AG04450 (cell line): ENCODE measurements at regions not wholly inside any gene's neighbourhood (a gene's known extent, or its start where the extent isn't known, plus 50 kb on each side); places are given as distances from the start of the nearest gene placed in this dataset.

Source experiments
- CTCF ChIA-PET: fragments of 300-600, 350-600 bp; formaldehyde crosslinking; extraction: SDS; loops from one replicate; lab custom pipeline; 2022; ENCODE audit warnings: antibody characterized with exemption, inconsistent platforms; lab: Charles Lee
- POLR2A ChIA-PET: fragments of 350-600 bp; formaldehyde crosslinking; extraction: SDS; loops from one replicate; lab custom pipeline; 2021; ENCODE audit warnings: antibody characterized with exemption, inconsistent platforms; lab: Yijun Ruan, JAX
- DNase-seq: peaks from one replicate; pipeline ENCODE4 v3.0.0-alpha.2; 2011; ENCODE audit warnings: low read depth, low spot score
- H3K27ac ChIP-seq: one replicate; pipeline ENCODE4 v1.5.1; 2012; ENCODE audit warnings: low read depth, low read length, control low read depth
- H3K27me3 ChIP-seq: one replicate; pipeline ENCODE4 v1.6.0; 2012; ENCODE audit warnings: low read length; ENCODE audit not compliant: control insufficient read depth, insufficient read depth
- H3K4me3 ChIP-seq: 2 replicates; pipeline ENCODE4 v1.5.1; 2011; ENCODE audit warnings: mild to moderate bottlenecking, low read depth, low read length, control low read depth
- H3K9me3 ChIP-seq: 2 replicates; pipeline ENCODE4 v1.5.1; 2012; ENCODE audit warnings: low read length; ENCODE audit not compliant: control insufficient read depth, insufficient read depth
- TF ChIP-seq, protein P1 (sequence below): IDR thresholded peaks from 2 replicates; pipeline ENCODE4 v1.5.1; 2011; ENCODE audit warnings: low read depth, low read length, control low read depth, inconsistent platforms

DNA sequence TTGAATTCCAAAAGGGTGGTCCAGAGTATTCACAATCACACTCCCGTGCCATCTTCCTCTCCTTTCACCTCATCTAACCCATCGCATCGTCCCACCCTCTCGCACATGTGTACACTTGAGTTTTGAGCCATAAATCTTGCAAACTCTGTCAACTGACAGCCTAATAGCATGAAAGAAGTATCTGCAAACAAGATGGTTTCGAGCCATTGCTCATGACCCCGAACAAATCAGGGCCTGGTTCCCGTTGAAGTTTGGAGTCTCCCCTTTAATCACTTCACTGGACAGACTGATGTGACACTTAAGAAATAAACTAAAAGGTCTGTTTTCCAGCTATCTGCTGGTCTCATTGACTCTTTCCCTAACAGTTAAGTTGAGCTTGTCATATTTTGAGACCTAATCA, 223.6 kb upstream of the SOX5 start:
- no peak overlapping the region for H3K4me3 ChIP-seq
- no peak for DNase-seq
- no peaks in the 10 kb centered on the region for H3K9me3 ChIP-seq
- no peaks in the 10 kb centered on the region for H3K27me3 ChIP-seq
- TF ChIP-seq, protein P1, sequence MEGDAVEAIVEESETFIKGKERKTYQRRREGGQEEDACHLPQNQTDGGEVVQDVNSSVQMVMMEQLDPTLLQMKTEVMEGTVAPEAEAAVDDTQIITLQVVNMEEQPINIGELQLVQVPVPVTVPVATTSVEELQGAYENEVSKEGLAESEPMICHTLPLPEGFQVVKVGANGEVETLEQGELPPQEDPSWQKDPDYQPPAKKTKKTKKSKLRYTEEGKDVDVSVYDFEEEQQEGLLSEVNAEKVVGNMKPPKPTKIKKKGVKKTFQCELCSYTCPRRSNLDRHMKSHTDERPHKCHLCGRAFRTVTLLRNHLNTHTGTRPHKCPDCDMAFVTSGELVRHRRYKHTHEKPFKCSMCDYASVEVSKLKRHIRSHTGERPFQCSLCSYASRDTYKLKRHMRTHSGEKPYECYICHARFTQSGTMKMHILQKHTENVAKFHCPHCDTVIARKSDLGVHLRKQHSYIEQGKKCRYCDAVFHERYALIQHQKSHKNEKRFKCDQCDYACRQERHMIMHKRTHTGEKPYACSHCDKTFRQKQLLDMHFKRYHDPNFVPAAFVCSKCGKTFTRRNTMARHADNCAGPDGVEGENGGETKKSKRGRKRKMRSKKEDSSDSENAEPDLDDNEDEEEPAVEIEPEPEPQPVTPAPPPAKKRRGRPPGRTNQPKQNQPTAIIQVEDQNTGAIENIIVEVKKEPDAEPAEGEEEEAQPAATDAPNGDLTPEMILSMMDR, result no peak
- ChIA-PET CTCF (no interaction called here), POLR2A (no interaction called here)
- H3K27ac ChIP-seq, result no peak overlapping the region

DNA sequence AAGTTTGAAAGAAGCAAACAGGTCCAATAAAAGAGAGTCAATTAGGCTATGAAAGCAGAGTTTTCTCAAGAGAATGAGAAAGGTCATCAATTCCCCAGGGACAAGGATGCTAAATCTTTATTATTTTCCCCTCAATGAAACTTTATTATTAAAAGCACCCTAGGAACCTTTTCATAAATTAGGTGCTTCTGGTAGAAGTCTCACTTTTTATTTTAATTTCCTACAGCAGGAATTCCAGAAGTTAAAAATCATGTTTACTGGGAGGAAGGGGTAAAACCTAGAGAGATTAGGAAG, 223.2 kb upstream of the SOX5 start:
- TF ChIP-seq, protein P1, result no peak
- ChIA-PET CTCF (no interaction called here), POLR2A (no interaction called here)
- DNase-seq, result no peak
- no peak overlapping the region for H3K27ac ChIP-seq
- no peaks in the 10 kb centered on the region for H3K9me3 ChIP-seq
- H3K27me3 ChIP-seq, result no peaks in the 10 kb centered on the region
- H3K4me3 ChIP-seq, result no peak overlapping the region

- no peak overlapping the region for H3K4me3 ChIP-seq
- H3K27ac ChIP-seq, result no peak overlapping the region
- no peak for DNase-seq
- H3K27me3 ChIP-seq, result no peaks in the 10 kb centered on the region
- H3K9me3 ChIP-seq, result no peaks in the 10 kb centered on the region
- POLR2A ChIA-PET, result no interaction called here
- CTCF ChIA-PET, result no interaction called here
- TF ChIP-seq, protein P1, result no peak
These were observed 222.7 kb upstream of the SOX5 start for GRCh38 chr12:24172031-24172772.

GRCh38 chr12:24155042-24155441, 205.6 kb upstream of the SOX5 start:
- TF ChIP-seq, protein P1, result peak; percentile 15; the same call in 1 of the 2 replicates
- no peak overlapping the region for H3K27ac ChIP-seq
- no peaks in the 10 kb centered on the region for H3K9me3 ChIP-seq
- CTCF ChIA-PET, result no interaction called here
- no peak for DNase-seq
- H3K4me3 ChIP-seq, result no peak overlapping the region
- POLR2A ChIA-PET, result interaction anchor here (0.9 kb wide), 1 partner anchor 15 kb away, joined by 4 read pairs; no protein-coding TSS in a partner anchor
- H3K27me3 ChIP-seq, result no peaks in the 10 kb centered on the region

DNA sequence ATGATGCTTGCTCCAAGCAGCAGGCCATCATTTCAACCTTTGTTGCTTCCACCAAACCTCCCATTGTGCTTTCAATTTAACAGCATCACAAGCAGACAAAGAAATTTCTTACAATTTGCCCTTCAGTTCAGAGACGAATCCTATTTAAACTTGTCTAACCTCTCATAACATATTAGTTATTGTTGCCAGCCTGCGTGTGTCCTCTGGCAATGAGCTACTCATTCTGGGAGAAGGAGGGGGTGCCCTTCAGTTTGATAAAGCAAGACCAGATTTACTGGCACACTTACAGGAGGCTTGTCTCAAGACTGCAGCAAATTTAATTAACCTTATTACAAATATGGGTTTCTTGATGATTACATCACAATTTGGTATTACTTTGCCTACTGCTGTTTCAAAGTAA, 203.6 kb upstream of the SOX5 start:
- no peak overlapping the region for H3K4me3 ChIP-seq
- no peak for DNase-seq
- ChIA-PET CTCF (interaction anchor here (0.9 kb wide), 1 partner anchor 16 kb away, joined by 3 read pairs; no protein-coding TSS in a partner anchor), POLR2A (no interaction called here)
- no peaks in the 10 kb centered on the region for H3K9me3 ChIP-seq
- no peak overlapping the region for H3K27ac ChIP-seq
- H3K27me3 ChIP-seq, result no peaks in the 10 kb centered on the region
- TF ChIP-seq, protein P1, result no peak
